Hindlimb muscle (tissue), 1 donor: ENCODE measurements at regions not wholly inside any gene's neighbourhood (a gene's known extent, or its start where the extent isn't known, plus 50 kb on each side); places are given as distances from the start of the nearest gene placed in this dataset.
"Not testable (repeated sequence)": the region's sequence is repeated elsewhere in the genome, so short reads cannot be mapped to it uniquely, and the experiment has no call there.

Experiments
- DNase-seq: peaks from one replicate; pipeline ENCODE4 v3.0.0-alpha.2; 2013

GRCh38 chr6:103534095-103534494, 1325.6 kb downstream of the HACE1 start:
- no peak for DNase-seq

- DNase-seq: no peak
Measured at GRCh38 chr6:103522045-103522444, 1337.7 kb downstream of the HACE1 start.

- DNase-seq: no peak
Measured at GRCh38 chr6:103516336-103516735, 1343.4 kb downstream of the HACE1 start.

GRCh38 chr6:103507052-103507451, 1352.7 kb downstream of the HACE1 start:
- DNase-seq: no peak

- no peak for DNase-seq
Measured at GRCh38 chr6:103505155-103505518, 1354.6 kb downstream of the HACE1 start.

- no peak for DNase-seq
Measured at GRCh38 chr6:103504501-103505154, 1355.1 kb downstream of the HACE1 start.

GRCh38 chr6:103496588-103496987, 1363.1 kb downstream of the HACE1 start:
- DNase-seq: not testable (repeated sequence)

- no peak for DNase-seq
Measured at GRCh38 chr6:103456652-103457051, 1403.1 kb downstream of the HACE1 start.

GRCh38 chr6:103455275-103455674, 1404.4 kb downstream of the HACE1 start:
- no peak for DNase-seq

- DNase-seq: no peak
Measured at GRCh38 chr6:103409475-103409874, 1450.2 kb downstream of the HACE1 start.

GRCh38 chr6:103405321-103405720, 1454.4 kb downstream of the HACE1 start:
- DNase-seq: no peak

- no peak for DNase-seq
Measured at GRCh38 chr6:103404799-103405198, 1454.9 kb downstream of the HACE1 start.

- DNase-seq: no peak
Measured at GRCh38 chr6:103396768-103397167, 1463.0 kb downstream of the HACE1 start.

- DNase-seq: no peak
Measured at GRCh38 chr6:103379272-103379671, 1480.4 kb downstream of the HACE1 start.

- no peak for DNase-seq
Measured at GRCh38 chr6:103367212-103367611, 1492.5 kb downstream of the HACE1 start.

- no peak for DNase-seq
Measured at GRCh38 chr6:103356531-103356930, 1503.2 kb downstream of the HACE1 start.

- DNase-seq: no peak
Measured at GRCh38 chr6:103344554-103345163, 1515.1 kb downstream of the HACE1 start.

- no peak for DNase-seq
Measured at GRCh38 chr6:103335412-103335811, 1524.3 kb downstream of the HACE1 start.

GRCh38 chr6:103326760-103327757, 1532.7 kb downstream of the HACE1 start:
- peak; percentile 24 for DNase-seq

- DNase-seq: no peak
Measured at GRCh38 chr6:103313432-103313831, 1546.3 kb downstream of the HACE1 start.

GRCh38 chr6:103294376-103294775, 1565.3 kb downstream of the HACE1 start:
- not testable (repeated sequence) for DNase-seq

GRCh38 chr6:103284835-103285234, 1574.9 kb downstream of the HACE1 start:
- no peak for DNase-seq

- no peak for DNase-seq
Measured at GRCh38 chr6:103280417-103280816, 1579.3 kb downstream of the HACE1 start.
